Sigmoid colon (tissue), 4 donors: ENCODE measurements at regions not wholly inside any gene's neighbourhood (a gene's known extent, or its start where the extent isn't known, plus 50 kb on each side); places are given as distances from the start of the nearest gene placed in this dataset.

ENCODE experiments used
- CTCF ChIP-seq, 4 experiments: fragments of 450-650 bp in 3 of 4; fragments of 200-600 bp in 1 of 4; IDR thresholded peaks; one replicate each; pipeline ENCODE4 v1.5.1; 2016 to 2019; ENCODE audit warnings: antibody characterized with exemption in 4 of 4, mild to moderate bottlenecking in 3 of 4, moderate library complexity in 2 of 4
- EP300 ChIP-seq, 4 donors: sonication (generic); formaldehyde crosslinking; IDR thresholded peaks; one replicate each; pipeline ENCODE4 v1.6.1; 2017; ENCODE audit warnings: antibody characterized with exemption in 4 of 4
- POLR2A ChIP-seq, 2 donors: fragments of 450-650 bp; IDR thresholded peaks; one replicate each; pipeline ENCODE4 v1.6.1; 2016; ENCODE audit warnings: antibody characterized with exemption in 2 of 2, mild to moderate bottlenecking in 2 of 2, moderate library complexity in 2 of 2
- POLR2AphosphoS5 ChIP-seq, 4 donors: sonication (generic); formaldehyde crosslinking; IDR thresholded peaks; one replicate each; pipeline ENCODE4 v1.6.1; 2017; ENCODE audit warnings: antibody characterized with exemption in 4 of 4

- TF ChIP-seq CTCF (IDR thresholded peaks at IDR 0.05), result no peak
- TF ChIP-seq POLR2A (IDR thresholded peaks at IDR 0.05), result no peak
- TF ChIP-seq EP300 (IDR thresholded peaks at IDR 0.05), result no peak
- TF ChIP-seq POLR2AphosphoS5 (IDR thresholded peaks at IDR 0.05), result no peak
These were observed 167.5 kb upstream of the TET2 start for GRCh38 chr4:104979083-104979760.
